Kidney tubule cell (primary cell): ENCODE measurements at regions not wholly inside any gene's neighbourhood (a gene's known extent, or its start where the extent isn't known, plus 50 kb on each side); places are given as distances from the start of the nearest gene placed in this dataset.
"Not testable (repeated sequence)": the region's sequence is repeated elsewhere in the genome, so short reads cannot be mapped to it uniquely, and the experiment has no call there.

Experiments used
- DNase-seq: peaks from one replicate; pipeline ENCODE4 v3.0.0-alpha.2; 2018; ENCODE audit warnings: low spot score

GRCh38 chr1:206408371-206409288, 61.6 kb upstream of the IKBKE start:
- DNase-seq, result not testable (repeated sequence)

GRCh38 chr1:206411321-206411720, 59.0 kb upstream of the IKBKE start:
- DNase-seq, result no peak

GRCh38 chr1:206415942-206416341, 54.3 kb upstream of the IKBKE start:
- no peak for DNase-seq

- DNase-seq, result no peak
Measured at GRCh38 chr1:206417774-206418614, 52.3 kb upstream of the IKBKE start.

- DNase-seq, result peak; percentile 6
Measured at GRCh38 chr1:206419250-206419649, 51.0 kb upstream of the IKBKE start.

- peak; percentile 25 for DNase-seq
Measured at GRCh38 chr1:206419783-206420182, 50.5 kb upstream of the IKBKE start.

GRCh38 chr1:206420471-206420870, 49.8 kb upstream of the IKBKE start:
- no peak for DNase-seq
